ENCODE measurements at regions not wholly inside any gene's neighbourhood (a gene's known extent, or its start where the extent isn't known, plus 50 kb on each side); places are given as distances from the start of the nearest gene placed in this dataset.

DNA sequence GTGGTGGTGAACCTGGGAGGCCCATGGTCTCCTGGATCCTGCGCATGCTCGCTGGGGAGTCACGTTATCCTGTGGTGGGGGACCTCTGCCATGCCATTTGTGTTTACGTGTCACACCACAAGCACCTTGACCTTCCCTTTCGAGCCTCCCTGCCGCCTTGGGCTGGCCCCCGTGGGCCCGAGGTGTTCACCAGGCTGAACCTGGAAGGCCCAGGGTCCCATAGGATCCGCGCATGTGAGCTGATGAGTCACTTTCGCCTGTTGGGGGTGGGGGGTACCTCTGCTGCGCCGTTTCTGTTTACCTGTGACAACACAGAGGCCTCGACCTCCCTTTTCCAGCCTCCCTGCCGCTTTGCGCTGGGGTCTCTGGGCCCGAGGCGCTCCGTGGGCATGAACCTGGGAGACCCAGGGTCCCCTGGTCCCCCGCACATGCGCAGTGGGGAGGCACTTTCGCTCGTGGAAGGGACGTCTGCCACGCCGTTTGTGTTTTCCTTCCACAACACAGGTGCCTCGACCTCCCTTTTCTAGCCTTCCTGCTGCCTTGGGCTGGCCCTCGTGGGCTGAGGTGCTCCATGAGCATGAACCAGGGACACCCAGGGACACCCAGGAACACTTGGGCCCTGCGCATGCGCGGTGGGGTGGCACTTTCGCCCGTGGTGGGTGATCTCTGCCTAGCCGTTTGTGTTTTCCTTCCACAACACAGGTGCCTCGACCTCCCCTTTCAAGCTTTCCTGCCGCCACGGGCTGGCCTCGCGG, 334.1 kb downstream of the ALG10 start (continued):
- TF ChIP-seq, protein P1, sequence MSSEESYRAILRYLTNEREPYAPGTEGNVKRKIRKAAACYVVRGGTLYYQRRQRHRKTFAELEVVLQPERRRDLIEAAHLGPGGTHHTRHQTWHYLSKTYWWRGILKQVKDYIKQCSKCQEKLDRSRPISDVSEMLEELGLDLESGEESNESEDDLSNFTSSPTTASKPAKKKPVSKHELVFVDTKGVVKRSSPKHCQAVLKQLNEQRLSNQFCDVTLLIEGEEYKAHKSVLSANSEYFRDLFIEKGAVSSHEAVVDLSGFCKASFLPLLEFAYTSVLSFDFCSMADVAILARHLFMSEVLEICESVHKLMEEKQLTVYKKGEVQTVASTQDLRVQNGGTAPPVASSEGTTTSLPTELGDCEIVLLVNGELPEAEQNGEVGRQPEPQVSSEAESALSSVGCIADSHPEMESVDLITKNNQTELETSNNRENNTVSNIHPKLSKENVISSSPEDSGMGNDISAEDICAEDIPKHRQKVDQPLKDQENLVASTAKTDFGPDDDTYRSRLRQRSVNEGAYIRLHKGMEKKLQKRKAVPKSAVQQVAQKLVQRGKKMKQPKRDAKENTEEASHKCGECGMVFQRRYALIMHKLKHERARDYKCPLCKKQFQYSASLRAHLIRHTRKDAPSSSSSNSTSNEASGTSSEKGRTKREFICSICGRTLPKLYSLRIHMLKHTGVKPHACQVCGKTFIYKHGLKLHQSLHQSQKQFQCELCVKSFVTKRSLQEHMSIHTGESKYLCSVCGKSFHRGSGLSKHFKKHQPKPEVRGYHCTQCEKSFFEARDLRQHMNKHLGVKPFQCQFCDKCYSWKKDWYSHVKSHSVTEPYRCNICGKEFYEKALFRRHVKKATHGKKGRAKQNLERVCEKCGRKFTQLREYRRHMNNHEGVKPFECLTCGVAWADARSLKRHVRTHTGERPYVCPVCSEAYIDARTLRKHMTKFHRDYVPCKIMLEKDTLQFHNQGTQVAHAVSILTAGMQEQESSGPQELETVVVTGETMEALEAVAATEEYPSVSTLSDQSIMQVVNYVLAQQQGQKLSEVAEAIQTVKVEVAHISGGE (CRISPR knock-in tag; IDR thresholded peaks at IDR 0.05) = no peak
- TF ChIP-seq ZNF622 (IDR thresholded peaks at IDR 0.05) (no peak), FOXM1 (IDR thresholded peaks at IDR 0.05; ENCODE audit: low read depth, low read length) (no peak), MTA2 (IDR thresholded peaks at IDR 0.05; ENCODE audit: low read depth) (no peak)
- TF ChIP-seq, protein P2, sequence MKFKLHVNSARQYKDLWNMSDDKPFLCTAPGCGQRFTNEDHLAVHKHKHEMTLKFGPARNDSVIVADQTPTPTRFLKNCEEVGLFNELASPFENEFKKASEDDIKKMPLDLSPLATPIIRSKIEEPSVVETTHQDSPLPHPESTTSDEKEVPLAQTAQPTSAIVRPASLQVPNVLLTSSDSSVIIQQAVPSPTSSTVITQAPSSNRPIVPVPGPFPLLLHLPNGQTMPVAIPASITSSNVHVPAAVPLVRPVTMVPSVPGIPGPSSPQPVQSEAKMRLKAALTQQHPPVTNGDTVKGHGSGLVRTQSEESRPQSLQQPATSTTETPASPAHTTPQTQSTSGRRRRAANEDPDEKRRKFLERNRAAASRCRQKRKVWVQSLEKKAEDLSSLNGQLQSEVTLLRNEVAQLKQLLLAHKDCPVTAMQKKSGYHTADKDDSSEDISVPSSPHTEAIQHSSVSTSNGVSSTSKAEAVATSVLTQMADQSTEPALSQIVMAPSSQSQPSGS (IDR thresholded peaks at IDR 0.05; ENCODE audit: low read length) = no peak
- TF ChIP-seq, protein P3, sequence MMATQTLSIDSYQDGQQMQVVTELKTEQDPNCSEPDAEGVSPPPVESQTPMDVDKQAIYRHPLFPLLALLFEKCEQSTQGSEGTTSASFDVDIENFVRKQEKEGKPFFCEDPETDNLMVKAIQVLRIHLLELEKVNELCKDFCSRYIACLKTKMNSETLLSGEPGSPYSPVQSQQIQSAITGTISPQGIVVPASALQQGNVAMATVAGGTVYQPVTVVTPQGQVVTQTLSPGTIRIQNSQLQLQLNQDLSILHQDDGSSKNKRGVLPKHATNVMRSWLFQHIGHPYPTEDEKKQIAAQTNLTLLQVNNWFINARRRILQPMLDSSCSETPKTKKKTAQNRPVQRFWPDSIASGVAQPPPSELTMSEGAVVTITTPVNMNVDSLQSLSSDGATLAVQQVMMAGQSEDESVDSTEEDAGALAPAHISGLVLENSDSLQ (IDR thresholded peaks at IDR 0.05) = no peak
